ENCODE measurements at regions not wholly inside any gene's neighbourhood (a gene's known extent, or its start where the extent isn't known, plus 50 kb on each side); places are given as distances from the start of the nearest gene placed in this dataset.

DNA sequence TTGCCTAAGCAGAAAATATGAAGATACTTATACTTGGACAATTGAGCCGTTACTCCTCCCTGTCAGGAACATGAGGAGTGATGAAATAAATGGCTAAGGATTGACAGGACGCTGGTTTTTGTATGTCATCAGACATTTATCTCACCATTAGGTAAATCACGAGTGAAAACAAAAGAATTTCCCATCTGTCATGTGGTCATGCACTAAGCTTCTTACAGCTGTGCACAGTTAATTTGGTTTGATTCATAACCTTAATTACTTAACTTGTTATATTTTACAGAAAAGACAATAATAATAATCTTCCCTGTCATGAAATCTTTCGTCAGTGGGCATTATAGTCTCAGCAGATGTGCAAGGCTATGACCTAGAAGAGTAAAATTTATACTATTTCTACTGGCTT lies 266.5 kb downstream of the HGF start:
- TF ChIP-seq MAX (CRISPR knock-in tag; IDR thresholded peaks at IDR 0.05) (no peak), CTCF (IDR thresholded peaks at IDR 0.05) (no peak), FOXJ3 (CRISPR knock-in tag; IDR thresholded peaks at IDR 0.05; ENCODE audit: borderline replicate concordance) (no peak), JUN (CRISPR knock-in tag; IDR thresholded peaks at IDR 0.05) (no peak), MLX (CRISPR knock-in tag; IDR thresholded peaks at IDR 0.05) (no peak)
